GM04503 (cell line): ENCODE measurements at regions not wholly inside any gene's neighbourhood (a gene's known extent, or its start where the extent isn't known, plus 50 kb on each side); places are given as distances from the start of the nearest gene placed in this dataset.

Experiments used
- DNase-seq: peaks from one replicate; pipeline ENCODE4 v3.0.0-alpha.2; 2012; ENCODE audit warnings: low read depth

- DNase-seq, result no peak
Observed at GRCh38 chr1:5005171-5005570, 350.8 kb downstream of the AJAP1 start.

- no peak for DNase-seq
Observed at GRCh38 chr1:5002676-5003075, 348.3 kb downstream of the AJAP1 start.

GRCh38 chr1:5001466-5001865 lies 347.1 kb downstream of the AJAP1 start:
- DNase-seq, result no peak

GRCh38 chr1:4986306-4986705 lies 331.9 kb downstream of the AJAP1 start:
- DNase-seq, result no peak

GRCh38 chr1:4984841-4985240 lies 330.4 kb downstream of the AJAP1 start:
- no peak for DNase-seq

GRCh38 chr1:4980211-4980610 lies 325.8 kb downstream of the AJAP1 start:
- DNase-seq, result no peak

GRCh38 chr1:4978660-4979390 lies 324.4 kb downstream of the AJAP1 start:
- no peak for DNase-seq

- DNase-seq, result no peak
Observed at GRCh38 chr1:4977701-4978100, 323.3 kb downstream of the AJAP1 start.

DNA sequence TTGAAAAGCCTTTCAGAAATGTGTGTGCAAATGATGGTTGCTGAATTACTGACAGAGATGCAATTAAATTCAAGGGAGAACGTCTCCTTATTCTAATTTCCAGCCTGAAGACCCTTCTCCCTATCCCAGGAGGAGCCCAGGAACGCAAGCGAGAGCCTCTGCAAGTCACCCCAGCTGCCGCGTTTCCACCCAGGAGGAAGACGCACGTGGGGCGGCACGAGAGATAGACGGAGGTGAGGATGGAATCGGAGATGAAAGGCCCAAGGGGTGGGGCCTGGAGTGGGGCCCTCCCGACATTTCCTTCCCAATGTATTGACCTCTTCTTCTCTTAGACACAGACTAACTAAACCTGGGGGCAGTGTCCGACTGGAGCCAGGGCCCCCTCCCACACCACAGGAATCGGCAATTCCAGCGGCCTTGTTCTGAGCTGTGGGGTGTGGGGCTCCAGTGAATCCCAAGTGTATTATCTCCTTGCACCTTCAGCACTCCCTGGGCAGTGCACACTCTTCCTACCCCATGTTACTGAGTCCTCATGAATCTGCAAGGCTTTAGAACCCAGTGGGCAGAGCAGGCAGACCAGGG lies 322.5 kb downstream of the AJAP1 start:
- no peak for DNase-seq

DNA sequence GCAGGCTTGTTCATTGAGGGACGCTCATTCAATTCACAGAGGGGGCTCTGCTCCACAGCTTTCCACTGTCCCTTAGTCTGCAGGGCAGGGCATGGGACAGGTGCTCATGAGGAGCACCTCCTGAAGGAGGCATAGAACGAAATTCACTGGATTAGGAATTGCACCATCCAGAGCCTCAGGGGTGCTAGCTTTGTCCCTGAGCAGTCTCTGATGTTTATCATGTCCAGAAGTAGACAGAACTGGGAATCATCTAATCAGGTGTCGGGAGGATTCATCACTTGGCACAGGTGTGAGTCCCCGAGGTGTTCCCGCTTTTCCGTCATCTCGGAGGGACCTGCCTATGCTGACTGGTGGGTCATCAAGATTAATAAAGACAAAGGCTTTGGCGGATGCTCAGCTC lies 321.4 kb downstream of the AJAP1 start:
- DNase-seq, result no peak

- DNase-seq, result no peak
Observed at GRCh38 chr1:4974981-4975685, 320.7 kb downstream of the AJAP1 start.

DNA sequence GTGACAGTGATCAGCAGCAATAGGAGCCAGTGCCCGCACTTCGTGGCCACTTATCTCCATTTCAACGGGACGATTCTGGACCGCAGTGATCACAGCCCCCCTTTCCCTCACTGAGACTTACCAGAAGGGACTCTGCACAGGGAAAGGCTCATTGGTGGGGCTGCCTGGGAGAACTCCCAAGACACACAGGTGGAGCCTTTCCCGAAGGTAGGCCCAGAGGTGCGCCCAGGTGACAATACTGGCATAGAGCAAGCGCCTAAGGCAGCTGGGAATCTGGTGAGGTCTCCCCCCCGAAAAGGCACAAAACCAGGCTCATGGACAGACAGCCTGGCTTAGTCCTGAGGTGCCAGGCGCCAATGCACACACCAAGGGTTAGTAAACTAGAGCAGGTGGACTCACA lies 318.9 kb downstream of the AJAP1 start:
- DNase-seq, result no peak

- DNase-seq, result no peak
Observed at GRCh38 chr1:4972761-4973320, 318.4 kb downstream of the AJAP1 start.

- DNase-seq, result no peak
Observed at GRCh38 chr1:4971666-4972065, 317.3 kb downstream of the AJAP1 start.

- peak; percentile 8 for DNase-seq
Observed at GRCh38 chr1:4970532-4970931, 316.1 kb downstream of the AJAP1 start.

DNA sequence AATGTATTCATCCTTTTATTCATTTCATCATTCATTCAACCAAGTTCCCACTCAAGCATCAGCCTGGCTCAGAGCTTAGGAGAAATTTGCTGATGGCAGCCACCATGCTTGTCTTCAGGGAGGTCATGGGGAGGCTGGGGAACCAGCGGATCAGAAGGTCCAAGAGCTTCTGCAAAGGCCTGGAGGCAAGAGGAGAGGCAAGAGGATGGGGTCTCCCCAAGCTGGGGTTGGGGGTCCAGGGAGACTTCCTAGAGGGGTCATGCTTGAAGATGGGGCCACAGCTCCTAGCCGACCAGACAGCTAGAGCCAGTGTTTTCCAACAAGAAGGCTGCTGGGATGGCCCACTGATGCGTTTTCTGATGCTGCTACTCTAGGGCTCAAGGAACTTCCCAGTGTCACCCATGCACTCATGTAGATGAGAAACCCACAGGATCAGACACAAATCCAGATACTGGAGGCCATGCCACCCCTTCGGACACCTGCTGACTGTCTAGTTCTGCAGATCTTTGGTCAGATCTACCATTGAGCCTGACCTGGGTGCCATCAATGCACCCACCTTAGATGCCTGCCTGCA lies 315.2 kb downstream of the AJAP1 start:
- no peak for DNase-seq

DNA sequence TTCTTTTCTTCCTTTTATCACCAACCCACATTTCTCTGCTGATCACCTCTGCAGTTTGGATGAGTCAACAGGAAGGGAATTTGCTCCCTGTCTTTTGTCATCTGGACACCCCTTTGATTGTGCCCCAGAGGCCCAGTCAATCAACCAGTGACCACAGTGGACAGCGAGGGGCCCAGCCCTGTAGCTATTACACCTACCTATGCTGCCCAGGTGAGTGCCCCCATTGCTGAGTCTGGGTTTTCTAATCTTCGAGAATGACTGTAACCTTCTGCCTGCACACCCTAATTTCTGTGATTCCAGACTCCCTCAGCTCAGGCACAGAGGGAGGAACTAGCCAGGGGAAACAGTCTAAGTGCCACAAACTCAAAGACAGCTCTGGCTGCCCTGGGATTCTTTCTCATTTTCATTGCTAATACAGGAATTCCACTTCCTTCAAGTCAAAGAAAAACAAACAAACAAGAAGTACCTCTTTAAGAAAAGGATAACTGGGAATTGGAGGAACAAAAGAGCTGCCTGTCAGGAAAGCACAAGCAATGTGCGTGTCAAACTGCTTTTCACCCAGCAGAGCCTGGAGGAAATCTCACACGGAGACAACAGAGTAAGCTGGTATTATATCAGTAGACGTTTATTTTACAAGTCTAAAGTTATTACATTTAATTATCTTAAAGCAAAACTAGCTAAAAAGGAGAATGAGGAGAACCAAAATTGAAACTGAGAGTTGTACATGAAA lies 311.1 kb downstream of the AJAP1 start:
- DNase-seq, result no peak

DNA sequence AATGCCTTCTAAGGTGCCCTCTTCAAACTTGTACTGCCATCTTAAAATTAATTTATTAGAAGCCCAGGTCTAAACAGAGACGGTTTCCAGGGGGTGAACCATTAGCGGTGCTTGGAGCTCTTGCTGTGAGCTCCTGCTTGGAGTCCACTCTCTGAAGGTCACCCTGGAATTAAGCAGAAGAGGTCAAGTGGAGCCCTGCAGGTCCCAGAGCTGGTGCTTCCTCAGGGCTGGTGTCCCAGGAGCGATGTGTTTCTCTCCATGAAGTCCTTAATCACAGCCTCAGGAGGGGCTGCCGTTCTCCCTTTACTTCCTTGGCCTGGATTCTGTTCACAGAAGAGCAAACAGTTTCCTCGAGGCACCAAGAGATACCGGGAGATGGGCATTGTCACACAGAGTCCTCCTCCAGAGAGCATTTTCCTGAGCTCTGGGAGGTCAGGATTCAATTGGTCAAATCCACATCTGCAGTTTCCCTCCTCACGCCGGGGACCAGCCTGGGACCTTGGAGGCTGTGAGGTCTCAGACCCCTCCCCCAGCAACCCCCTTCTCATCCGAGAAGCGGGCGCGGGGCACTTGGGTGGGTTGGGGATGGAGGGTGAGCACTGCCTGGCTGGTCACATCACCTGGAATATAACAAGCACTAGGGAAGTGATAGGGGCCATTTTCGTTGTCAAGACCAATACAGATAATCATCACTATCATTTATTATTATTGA lies 310.4 kb downstream of the AJAP1 start:
- no peak for DNase-seq

DNA sequence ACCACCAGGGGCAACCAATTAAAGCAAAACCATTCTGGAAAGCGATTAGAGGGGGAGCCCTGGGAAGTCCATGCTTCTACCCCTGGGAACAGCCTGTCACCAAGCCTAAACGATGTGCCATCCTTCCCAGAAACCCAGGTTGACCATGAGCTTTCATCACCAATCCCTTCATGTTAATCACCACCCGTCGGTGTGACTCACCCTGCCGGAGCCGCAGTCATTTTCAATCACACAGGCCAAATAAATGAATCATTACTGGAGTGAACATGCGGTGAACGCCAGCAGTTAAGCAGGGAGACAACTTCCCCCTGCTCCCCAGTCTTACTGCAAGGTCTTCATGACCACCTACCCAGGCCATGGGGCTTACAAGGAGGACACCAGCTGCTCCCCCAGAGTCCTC lies 308.8 kb downstream of the AJAP1 start:
- peak; percentile 17 for DNase-seq

GRCh38 chr1:4962836-4963235 lies 308.4 kb downstream of the AJAP1 start:
- DNase-seq, result no peak

GRCh38 chr1:4961935-4962645 lies 307.7 kb downstream of the AJAP1 start:
- no peak for DNase-seq
